ENCODE measurements at regions not wholly inside any gene's neighbourhood (a gene's known extent, or its start where the extent isn't known, plus 50 kb on each side); places are given as distances from the start of the nearest gene placed in this dataset.

GRCh38 chr7:152508701-152509100 lies 72.9 kb upstream of the KMT2C start:
- no peak for TF ChIP-seq EGR1 (IDR thresholded peaks at IDR 0.05)
- TF ChIP-seq FOXM1 (IDR thresholded peaks at IDR 0.05; ENCODE audit: borderline replicate concordance, low read depth): no peak
- TF ChIP-seq REST (IDR thresholded peaks at IDR 0.05; ENCODE audit: low read depth): no peak
- no peak for TF ChIP-seq ZBTB7A (IDR thresholded peaks at IDR 0.05; ENCODE audit: low read depth)
- no peak for TF ChIP-seq NFIC (IDR thresholded peaks at IDR 0.05)
- no peak for TF ChIP-seq RAD21 (IDR thresholded peaks at IDR 0.05; ENCODE audit: low read depth)
- no peak for TF ChIP-seq MAX (IDR thresholded peaks at IDR 0.05)
- TF ChIP-seq TEAD4 (IDR thresholded peaks at IDR 0.05): no peak
- no peak for TF ChIP-seq YY1 (IDR thresholded peaks at IDR 0.05; ENCODE audit: low read depth)
- TF ChIP-seq CEBPB (IDR thresholded peaks at IDR 0.05): no peak
- TF ChIP-seq TCF12 (IDR thresholded peaks at IDR 0.05; ENCODE audit: low read depth): no peak
- TF ChIP-seq EP300 (IDR thresholded peaks at IDR 0.05; ENCODE audit: borderline replicate concordance): no peak

- TF ChIP-seq FOXM1 (IDR thresholded peaks at IDR 0.05; ENCODE audit: borderline replicate concordance, low read depth) (no peak), TCF12 (IDR thresholded peaks at IDR 0.05; ENCODE audit: low read depth) (no peak), ZBTB7A (IDR thresholded peaks at IDR 0.05; ENCODE audit: low read depth) (no peak), YY1 (IDR thresholded peaks at IDR 0.05; ENCODE audit: low read depth) (no peak), RAD21 (IDR thresholded peaks at IDR 0.05; ENCODE audit: low read depth) (no peak), USF1 (IDR thresholded peaks at IDR 0.05) (no peak), TAF1 (IDR thresholded peaks at IDR 0.05; ENCODE audit: low read depth) (no peak), CREB1 (IDR thresholded peaks at IDR 0.05; ENCODE audit: low read depth) (no peak), EP300 (IDR thresholded peaks at IDR 0.05; ENCODE audit: borderline replicate concordance) (no peak), EGR1 (IDR thresholded peaks at IDR 0.05) (no peak), TEAD4 (IDR thresholded peaks at IDR 0.05) (no peak), NFIC (IDR thresholded peaks at IDR 0.05) (no peak), CEBPB (IDR thresholded peaks at IDR 0.05) (no peak), REST (IDR thresholded peaks at IDR 0.05; ENCODE audit: low read depth) (no peak), MAX (IDR thresholded peaks at IDR 0.05) (no peak)
Observed at GRCh38 chr7:152505606-152506005, 69.8 kb upstream of the KMT2C start.

GRCh38 chr7:152504816-152505215 lies 69.0 kb upstream of the KMT2C start:
- TF ChIP-seq TCF12 (IDR thresholded peaks at IDR 0.05; ENCODE audit: low read depth) (no peak), TAF1 (IDR thresholded peaks at IDR 0.05; ENCODE audit: low read depth) (no peak), USF1 (IDR thresholded peaks at IDR 0.05) (no peak), TEAD4 (IDR thresholded peaks at IDR 0.05) (no peak), NFIC (IDR thresholded peaks at IDR 0.05) (no peak), RAD21 (IDR thresholded peaks at IDR 0.05; ENCODE audit: low read depth) (no peak), REST (IDR thresholded peaks at IDR 0.05; ENCODE audit: low read depth) (no peak), EGR1 (IDR thresholded peaks at IDR 0.05) (no peak), EP300 (IDR thresholded peaks at IDR 0.05; ENCODE audit: borderline replicate concordance) (no peak), YY1 (IDR thresholded peaks at IDR 0.05; ENCODE audit: low read depth) (no peak), CREB1 (IDR thresholded peaks at IDR 0.05; ENCODE audit: low read depth) (no peak), MAX (IDR thresholded peaks at IDR 0.05) (no peak)

- no peak for TF ChIP-seq NFIC (IDR thresholded peaks at IDR 0.05)
- no peak for TF ChIP-seq TCF12 (IDR thresholded peaks at IDR 0.05; ENCODE audit: low read depth)
- TF ChIP-seq CEBPB (IDR thresholded peaks at IDR 0.05): no peak
- no peak for TF ChIP-seq FOXM1 (IDR thresholded peaks at IDR 0.05; ENCODE audit: borderline replicate concordance, low read depth)
- no peak for TF ChIP-seq RAD21 (IDR thresholded peaks at IDR 0.05; ENCODE audit: low read depth)
- no peak for TF ChIP-seq TEAD4 (IDR thresholded peaks at IDR 0.05)
- no peak for TF ChIP-seq TAF1 (IDR thresholded peaks at IDR 0.05; ENCODE audit: low read depth)
- TF ChIP-seq YY1 (IDR thresholded peaks at IDR 0.05; ENCODE audit: low read depth): no peak
- no peak for TF ChIP-seq CREB1 (IDR thresholded peaks at IDR 0.05; ENCODE audit: low read depth)
- no peak for TF ChIP-seq USF1 (IDR thresholded peaks at IDR 0.05)
- TF ChIP-seq EGR1 (IDR thresholded peaks at IDR 0.05): no peak
- no peak for TF ChIP-seq MAX (IDR thresholded peaks at IDR 0.05)
Observed at GRCh38 chr7:152504367-152504766, 68.6 kb upstream of the KMT2C start.
